ENCODE measurements at regions not wholly inside any gene's neighbourhood (a gene's known extent, or its start where the extent isn't known, plus 50 kb on each side); places are given as distances from the start of the nearest gene placed in this dataset.

GRCh38 chr2:16152071-16152927 is 211.9 kb downstream of the MYCN start:
- TF ChIP-seq EP300 (IDR thresholded peaks at IDR 0.05) = no peak
- TF ChIP-seq CTCF (IDR thresholded peaks at IDR 0.05) = no peak
- TF ChIP-seq POLR2A (IDR thresholded peaks at IDR 0.05) = no peak
- TF ChIP-seq POLR2AphosphoS5 (IDR thresholded peaks at IDR 0.05) = no peak

All from gastroesophageal sphincter (tissue), 3 donors.